ENCODE measurements at regions not wholly inside any gene's neighbourhood (a gene's known extent, or its start where the extent isn't known, plus 50 kb on each side); places are given as distances from the start of the nearest gene placed in this dataset.

GRCh38 chr17:5702951-5703510 lies 118.7 kb upstream of the NLRP1 start:
- Histone ChIP-seq H3K36me3 (ENCODE audit: control insufficient read depth, insufficient read depth, low read length) (no peaks in the 10 kb centered on the region), H3K4me3 (ENCODE audit: low read depth, low read length) (no peak overlapping the region), H3K27me3 (ENCODE audit: control insufficient read depth, insufficient read depth, low read length) (peaks cover 3% of the 10 kb centered on the region)
- TF ChIP-seq, protein P1, sequence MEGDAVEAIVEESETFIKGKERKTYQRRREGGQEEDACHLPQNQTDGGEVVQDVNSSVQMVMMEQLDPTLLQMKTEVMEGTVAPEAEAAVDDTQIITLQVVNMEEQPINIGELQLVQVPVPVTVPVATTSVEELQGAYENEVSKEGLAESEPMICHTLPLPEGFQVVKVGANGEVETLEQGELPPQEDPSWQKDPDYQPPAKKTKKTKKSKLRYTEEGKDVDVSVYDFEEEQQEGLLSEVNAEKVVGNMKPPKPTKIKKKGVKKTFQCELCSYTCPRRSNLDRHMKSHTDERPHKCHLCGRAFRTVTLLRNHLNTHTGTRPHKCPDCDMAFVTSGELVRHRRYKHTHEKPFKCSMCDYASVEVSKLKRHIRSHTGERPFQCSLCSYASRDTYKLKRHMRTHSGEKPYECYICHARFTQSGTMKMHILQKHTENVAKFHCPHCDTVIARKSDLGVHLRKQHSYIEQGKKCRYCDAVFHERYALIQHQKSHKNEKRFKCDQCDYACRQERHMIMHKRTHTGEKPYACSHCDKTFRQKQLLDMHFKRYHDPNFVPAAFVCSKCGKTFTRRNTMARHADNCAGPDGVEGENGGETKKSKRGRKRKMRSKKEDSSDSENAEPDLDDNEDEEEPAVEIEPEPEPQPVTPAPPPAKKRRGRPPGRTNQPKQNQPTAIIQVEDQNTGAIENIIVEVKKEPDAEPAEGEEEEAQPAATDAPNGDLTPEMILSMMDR (IDR thresholded peaks at IDR 0.05; ENCODE audit: insufficient read depth, low read length, poor library complexity, severe bottlenecking), result no peak
- no peak for DNase-seq (ENCODE audit: low read depth)

- no peak for DNase-seq (ENCODE audit: low read depth)
- TF ChIP-seq, protein P1 (IDR thresholded peaks at IDR 0.05; ENCODE audit: insufficient read depth, low read length, poor library complexity, severe bottlenecking), result no peak
- Histone ChIP-seq H3K36me3 (ENCODE audit: control insufficient read depth, insufficient read depth, low read length) (no peaks in the 10 kb centered on the region), H3K4me3 (ENCODE audit: low read depth, low read length) (no peak overlapping the region), H3K27me3 (ENCODE audit: control insufficient read depth, insufficient read depth, low read length) (peaks cover 3% of the 10 kb centered on the region)
These were observed 119.4 kb upstream of the NLRP1 start for GRCh38 chr17:5703736-5704135.

DNA sequence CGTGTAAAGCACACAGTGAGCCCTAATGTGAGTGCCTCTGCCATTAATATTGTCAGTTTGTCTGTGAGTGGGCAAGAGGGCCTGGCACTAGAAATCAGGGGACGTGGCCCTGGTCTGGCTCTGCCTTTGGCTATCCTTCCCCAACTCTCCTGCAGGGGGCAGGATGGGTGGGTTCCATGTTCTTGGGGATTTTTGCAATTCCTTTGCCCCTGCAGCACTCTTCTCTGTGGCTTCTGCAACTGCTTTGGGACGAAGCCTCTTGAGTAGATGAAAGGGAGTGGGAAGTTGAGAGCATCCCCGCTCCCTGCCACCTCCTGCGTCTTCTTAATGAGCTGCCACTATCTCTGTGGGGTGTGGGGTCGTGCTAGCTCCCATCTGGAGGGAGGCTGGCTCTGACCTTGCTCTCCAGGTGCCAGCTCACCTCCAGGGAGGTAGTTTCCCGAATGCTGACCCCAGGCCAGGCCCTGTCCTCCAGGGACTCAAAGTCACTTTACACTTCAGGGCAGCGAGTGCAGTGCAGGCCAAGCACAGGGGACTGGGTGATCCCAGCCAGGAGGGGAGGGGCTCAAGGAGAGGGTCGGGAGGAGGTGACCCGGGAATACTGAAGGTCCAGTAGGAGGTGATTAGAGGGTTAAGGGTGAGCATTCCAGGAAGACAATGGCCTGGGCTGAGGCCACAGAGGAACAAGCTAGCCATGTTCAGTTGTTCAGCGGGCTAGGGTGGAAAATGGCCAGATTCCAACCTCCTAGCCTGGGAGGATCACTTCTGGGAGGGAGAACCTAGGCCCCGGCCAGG lies 121.0 kb upstream of the NLRP1 start:
- no peak for DNase-seq (ENCODE audit: low read depth)
- H3K36me3 ChIP-seq (ENCODE audit: control insufficient read depth, insufficient read depth, low read length), result no peaks in the 10 kb centered on the region
- TF ChIP-seq, protein P1 (IDR thresholded peaks at IDR 0.05; ENCODE audit: insufficient read depth, low read length, poor library complexity, severe bottlenecking), result peak; percentile 36
- H3K27me3 ChIP-seq (ENCODE audit: control insufficient read depth, insufficient read depth, low read length), result no peaks in the 10 kb centered on the region
- H3K4me3 ChIP-seq (ENCODE audit: low read depth, low read length), result no peak overlapping the region

- Histone ChIP-seq H3K36me3 (ENCODE audit: control insufficient read depth, insufficient read depth, low read length) (no peaks in the 10 kb centered on the region), H3K4me3 (ENCODE audit: low read depth, low read length) (no peak overlapping the region), H3K27me3 (ENCODE audit: control insufficient read depth, insufficient read depth, low read length) (no peaks in the 10 kb centered on the region)
- TF ChIP-seq, protein P1 (IDR thresholded peaks at IDR 0.05; ENCODE audit: insufficient read depth, low read length, poor library complexity, severe bottlenecking), result no peak
- no peak for DNase-seq (ENCODE audit: low read depth)
These were observed 121.7 kb upstream of the NLRP1 start for GRCh38 chr17:5705876-5706576.

DNA sequence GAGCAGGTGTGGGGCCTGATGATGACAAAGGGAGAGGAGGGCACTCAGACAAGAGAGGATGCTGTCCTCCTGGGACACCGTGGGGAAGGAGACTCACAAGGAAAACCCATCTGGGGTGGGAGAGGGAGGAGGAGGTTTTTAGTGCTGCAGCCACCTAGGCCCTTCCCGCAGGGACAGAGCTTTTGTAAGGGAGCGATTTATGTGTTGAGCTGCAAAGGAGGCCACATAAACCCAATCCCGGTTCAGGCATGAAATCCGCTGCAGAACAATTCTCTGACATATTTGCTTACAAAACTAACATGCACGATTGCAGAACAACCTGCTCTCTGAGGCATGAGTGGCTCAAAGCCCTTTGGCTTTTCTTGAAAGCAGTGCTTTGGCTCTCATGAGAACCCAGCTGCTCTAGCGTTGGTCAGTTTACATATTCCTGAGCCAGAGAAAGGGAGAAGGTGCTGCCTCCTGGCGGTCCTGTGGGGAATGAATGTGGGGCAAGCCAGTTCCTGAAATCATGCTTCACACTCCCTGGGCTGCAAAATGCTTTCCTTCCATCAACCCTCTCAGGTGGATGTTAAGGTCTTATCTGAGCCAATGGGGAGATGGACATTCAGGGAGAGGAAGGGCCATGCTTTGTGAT lies 122.4 kb upstream of the NLRP1 start:
- no peak for DNase-seq (ENCODE audit: low read depth)
- H3K4me3 ChIP-seq (ENCODE audit: low read depth, low read length), result no peak overlapping the region
- no peaks in the 10 kb centered on the region for H3K36me3 ChIP-seq (ENCODE audit: control insufficient read depth, insufficient read depth, low read length)
- H3K27me3 ChIP-seq (ENCODE audit: control insufficient read depth, insufficient read depth, low read length), result no peaks in the 10 kb centered on the region
- TF ChIP-seq, protein P1 (IDR thresholded peaks at IDR 0.05; ENCODE audit: insufficient read depth, low read length, poor library complexity, severe bottlenecking), result peak; percentile 90
